Calu3 (cell line): ENCODE measurements at regions not wholly inside any gene's neighbourhood (a gene's known extent, or its start where the extent isn't known, plus 50 kb on each side); places are given as distances from the start of the nearest gene placed in this dataset.

ENCODE experiments used
- BruUV-seq: library from RNA; stranded (reverse); fragments of 400-500 nt; replicated peaks from 2 replicates; lab custom pipeline; 2021; lab: Mats Ljungman, UMichigan
- CTCF ChIA-PET: fragments of 300-600 bp; sonication (Branson Sonifier 250); formaldehyde crosslinking; loops from one replicate; lab custom pipeline; 2022; ENCODE audit warnings: antibody characterized with exemption; lab: Charles Lee
- DNase-seq: peaks from one replicate; pipeline ENCODE4 v3.0.0; 2022
- H3K27ac Mint-ChIP-seq: one replicate; pipeline ENCODE4 v1.8.0; 2022; ENCODE audit warnings: mixed read lengths; ENCODE audit not compliant: unreplicated experiment
- H3K27me3 Mint-ChIP-seq: one replicate; pipeline ENCODE4 v1.8.0; 2022; ENCODE audit warnings: mixed read lengths; ENCODE audit not compliant: unreplicated experiment
- H3K36me3 Mint-ChIP-seq: one replicate; pipeline ENCODE4 v1.8.0; 2022; ENCODE audit warnings: mild to moderate bottlenecking, moderate library complexity, mixed read lengths; ENCODE audit not compliant: insufficient read depth, unreplicated experiment
- H3K4me1 Mint-ChIP-seq: one replicate; pipeline ENCODE4 v1.8.0; 2022; ENCODE audit warnings: mild to moderate bottlenecking, low read depth, mixed read lengths; ENCODE audit not compliant: unreplicated experiment
- H3K4me3 Mint-ChIP-seq: one replicate; pipeline ENCODE4 v1.8.0; 2022; ENCODE audit warnings: mild to moderate bottlenecking, low read depth, moderate library complexity, mixed read lengths; ENCODE audit not compliant: unreplicated experiment
- H3K9me3 Mint-ChIP-seq: one replicate; pipeline ENCODE4 v1.8.0; 2022; ENCODE audit warnings: low read depth, mixed read lengths; ENCODE audit not compliant: unreplicated experiment
- CTCF ChIP-seq: fragments of 200-600 bp; IDR thresholded peaks from one replicate; pipeline ENCODE4 v1.8.0; 2022; ENCODE audit warnings: antibody characterized with exemption; ENCODE audit not compliant: unreplicated experiment
- intact Hi-C: fragments of 100-400 bp; cut with micrococcal nuclease; formaldehyde crosslinking; loops from one replicate; pipeline ENCODE4 v1.10.0; 2022; ENCODE audit not compliant: unreplicated experiment

DNA sequence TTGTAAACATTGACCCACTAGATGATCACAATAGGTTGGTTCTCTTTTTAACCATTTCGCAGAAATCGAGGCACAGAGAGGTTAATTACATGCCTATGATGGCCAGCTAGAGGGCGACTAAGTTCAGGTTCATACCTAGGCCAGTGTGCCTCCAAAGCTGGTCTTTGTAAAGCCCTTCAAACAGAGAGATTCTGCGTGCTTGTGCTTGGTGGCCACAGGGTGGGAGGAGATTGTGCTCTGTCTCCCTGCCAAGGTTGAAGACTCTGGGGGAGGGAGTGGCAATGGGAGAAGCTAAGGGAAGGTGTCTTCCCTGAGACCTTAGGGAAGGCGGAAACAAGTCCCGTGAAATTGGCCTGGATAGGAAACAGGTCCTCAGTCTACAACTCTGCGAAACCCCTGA is 59.1 kb upstream of the RBM15 start:
- intact Hi-C loops, result no loop called here
- TF ChIP-seq CTCF, result no peak
- H3K36me3 Mint-ChIP-seq, result no peaks in the 10 kb centered on the region
- CTCF ChIA-PET, result no interaction called here
- no TSS peak for BruUV-seq
- no peaks in the 10 kb centered on the region for H3K4me1 Mint-ChIP-seq
- no peaks in the 10 kb centered on the region for H3K9me3 Mint-ChIP-seq
- H3K4me3 Mint-ChIP-seq, result no peak overlapping the region
- no peak for DNase-seq
- no peak overlapping the region for H3K27ac Mint-ChIP-seq
- H3K27me3 Mint-ChIP-seq, result no peaks in the 10 kb centered on the region

- intact Hi-C loops, result no loop called here
- Mint-ChIP-seq H3K36me3 (no peaks in the 10 kb centered on the region), H3K4me3 (no peak overlapping the region), H3K4me1 (no peaks in the 10 kb centered on the region), H3K27ac (no peak overlapping the region), H3K27me3 (no peaks in the 10 kb centered on the region), H3K9me3 (no peaks in the 10 kb centered on the region)
- BruUV-seq, result no TSS peak
- CTCF ChIA-PET, result no interaction called here
- no peak for DNase-seq
- no peak for TF ChIP-seq CTCF
Measured at GRCh38 chr1:110280804-110281203, 58.4 kb upstream of the RBM15 start.

- CTCF ChIA-PET, result no interaction called here
- no peak overlapping the region for H3K4me3 Mint-ChIP-seq
- no TSS peak for BruUV-seq
- H3K36me3 Mint-ChIP-seq, result no peaks in the 10 kb centered on the region
- no peaks in the 10 kb centered on the region for H3K9me3 Mint-ChIP-seq
- H3K4me1 Mint-ChIP-seq, result no peaks in the 10 kb centered on the region
- intact Hi-C loops, result no loop called here
- H3K27me3 Mint-ChIP-seq, result no peaks in the 10 kb centered on the region
- no peak for DNase-seq
- no peak overlapping the region for H3K27ac Mint-ChIP-seq
- no peak for TF ChIP-seq CTCF
Measured at GRCh38 chr1:110281363-110282290, 57.5 kb upstream of the RBM15 start.

- no peak overlapping the region for H3K4me3 Mint-ChIP-seq
- H3K27me3 Mint-ChIP-seq, result no peaks in the 10 kb centered on the region
- H3K36me3 Mint-ChIP-seq, result no peaks in the 10 kb centered on the region
- no peak for TF ChIP-seq CTCF
- DNase-seq, result no peak
- no peaks in the 10 kb centered on the region for H3K9me3 Mint-ChIP-seq
- no peaks in the 10 kb centered on the region for H3K4me1 Mint-ChIP-seq
- BruUV-seq, result no TSS peak
- intact Hi-C loops, result no loop called here
- no peak overlapping the region for H3K27ac Mint-ChIP-seq
- CTCF ChIA-PET, result no interaction called here
Measured at GRCh38 chr1:110282395-110282794, 56.8 kb upstream of the RBM15 start.
